Lower leg skin (tissue), 3 donors: ENCODE measurements at regions not wholly inside any gene's neighbourhood (a gene's known extent, or its start where the extent isn't known, plus 50 kb on each side); places are given as distances from the start of the nearest gene placed in this dataset.

Experiments used
- CTCF ChIP-seq, 3 donors: fragments of 450-650 bp; IDR thresholded peaks; one replicate each; pipeline ENCODE4 v1.5.1; 2016; ENCODE audit warnings: antibody characterized with exemption in 3 of 3, mild to moderate bottlenecking in 3 of 3, moderate library complexity in 2 of 3
- POLR2A ChIP-seq, 2 donors: fragments of 450-650 bp; IDR thresholded peaks; one replicate each; pipeline ENCODE4 v1.6.1; 2016 to 2017; ENCODE audit warnings: antibody characterized with exemption in 2 of 2, mild to moderate bottlenecking in 1 of 2, moderate library complexity in 1 of 2

GRCh38 chr1:185450917-185451316 lies 133.9 kb upstream of the IVNS1ABP start:
- no peak for TF ChIP-seq CTCF (IDR thresholded peaks at IDR 0.05)
- no peak for TF ChIP-seq POLR2A (IDR thresholded peaks at IDR 0.05)
